ENCODE measurements at regions not wholly inside any gene's neighbourhood (a gene's known extent, or its start where the extent isn't known, plus 50 kb on each side); places are given as distances from the start of the nearest gene placed in this dataset.
A peak's percentile ranks its signal among the peaks of the same experiment; 100 is the strongest.

- intact Hi-C loops (cut with DNase I) = no loop called here
- no peak for DNase-seq
Measured at GRCh38 chr10:64080071-64080470, 558.9 kb downstream of the REEP3 start.

GRCh38 chr10:64081947-64082482 is 560.8 kb downstream of the REEP3 start:
- DNase-seq = no peak
- intact Hi-C loops (cut with DNase I) = no loop called here

- DNase-seq = no peak
- intact Hi-C loops (cut with DNase I) = no loop called here
Measured at GRCh38 chr10:64086083-64086767, 565.0 kb downstream of the REEP3 start.

GRCh38 chr10:64089648-64090047 is 568.4 kb downstream of the REEP3 start:
- no peak for DNase-seq
- intact Hi-C loops (cut with DNase I) = no loop called here

- DNase-seq = no peak
- intact Hi-C loops (cut with DNase I) = no loop called here
Measured at GRCh38 chr10:64090865-64091264, 569.7 kb downstream of the REEP3 start.

GRCh38 chr10:64091897-64092296 is 570.7 kb downstream of the REEP3 start:
- peak in 36 of 42 donors; percentile 6 to 82 (median 53) for DNase-seq
- intact Hi-C loops (cut with DNase I) = no loop called here

- intact Hi-C loops (cut with DNase I) = no loop called here
Measured at GRCh38 chr10:64093304-64093703, 572.1 kb downstream of the REEP3 start.

GRCh38 chr10:64093946-64094535 is 572.8 kb downstream of the REEP3 start:
- DNase-seq = peak in 2 of 42 donors; percentile 23 to 50
- intact Hi-C loops (cut with DNase I) = no loop called here

More at GRCh38 chr10:64093304-64093703, 572.1 kb downstream of the REEP3 start:
- no peak for DNase-seq

- no peak for DNase-seq
- intact Hi-C loops (cut with DNase I) = no loop called here
Measured at GRCh38 chr10:64096941-64097340, 575.7 kb downstream of the REEP3 start.

GRCh38 chr10:64097391-64098122 is 576.4 kb downstream of the REEP3 start:
- no peak for DNase-seq
- intact Hi-C loops (cut with DNase I) = no loop called here

GRCh38 chr10:64098994-64099393 is 577.8 kb downstream of the REEP3 start:
- intact Hi-C loops (cut with DNase I) = no loop called here
- no peak for DNase-seq

GRCh38 chr10:64101606-64102263 is 580.5 kb downstream of the REEP3 start:
- intact Hi-C loops (cut with DNase I) = no loop called here
- DNase-seq = peak in 1 of 42 donors; percentile 12

GRCh38 chr10:64102264-64102633 is 581.0 kb downstream of the REEP3 start:
- DNase-seq = no peak
- intact Hi-C loops (cut with DNase I) = no loop called here

GRCh38 chr10:64102916-64103315 is 581.7 kb downstream of the REEP3 start:
- DNase-seq = peak in 1 of 42 donors; percentile 10
- intact Hi-C loops (cut with DNase I) = no loop called here

- DNase-seq = peak in 2 of 42 donors; percentile 12 to 53
- intact Hi-C loops (cut with DNase I) = no loop called here
Measured at GRCh38 chr10:64103750-64104470, 582.7 kb downstream of the REEP3 start.

GRCh38 chr10:64109926-64110495 is 588.8 kb downstream of the REEP3 start:
- intact Hi-C loops (cut with DNase I) = no loop called here

GRCh38 chr10:64112701-64113355 is 591.6 kb downstream of the REEP3 start:
- intact Hi-C loops (cut with DNase I) = no loop called here
- no peak for DNase-seq

More at GRCh38 chr10:64109926-64110495, 588.8 kb downstream of the REEP3 start:
- no peak for DNase-seq

- intact Hi-C loops (cut with DNase I) = no loop called here
Measured at GRCh38 chr10:64113375-64113774, 592.2 kb downstream of the REEP3 start.

More at GRCh38 chr10:64113375-64113774, 592.2 kb downstream of the REEP3 start:
- no peak for DNase-seq
